SK-N-SH (cell line): ENCODE measurements at regions not wholly inside any gene's neighbourhood (a gene's known extent, or its start where the extent isn't known, plus 50 kb on each side); places are given as distances from the start of the nearest gene placed in this dataset.

Source experiments
- CTCF ChIA-PET: fragments of 300-600, 350-600 bp; formaldehyde crosslinking; extraction: SDS; loops from one replicate; lab custom pipeline; 2021; lab: Yijun Ruan, JAX
- POLR2A ChIA-PET: fragments of 350-600 bp; sonication (Branson Sonifier 250); formaldehyde crosslinking; extraction: SDS; loops from one replicate; lab custom pipeline; 2020; ENCODE audit warnings: antibody characterized with exemption, inconsistent platforms; lab: Yijun Ruan, JAX
- DNase-seq: peaks from one replicate; pipeline ENCODE4 v3.0.0; 2012
- H2AFZ ChIP-seq: fragments of 200-600 bp; sonication (generic); 2 replicates; pipeline ENCODE4 v1.8.1; 2016; ENCODE audit warnings: antibody characterized with exemption, mild to moderate bottlenecking, low read depth
- H3F3A ChIP-seq: fragments of 200-600 bp; sonication (generic); replicated peaks from 2 replicates; pipeline ENCODE3; 2016; ENCODE audit warnings: antibody characterized with exemption, mild to moderate bottlenecking; ENCODE audit not compliant: insufficient read depth
- H3K27ac ChIP-seq, 2 experiments: fragments of 200-500 bp in 1 of 2; fragments of 200-600 bp in 1 of 2; sonication (Bioruptor generic) in 1 of 2; sonication (generic), shearing (Covaris generic) in 1 of 2; 2 replicates each; pipeline versions ENCODE4 v1.5.1 to v1.6.1; 2014 to 2016; ENCODE audit warnings: low read depth in 2 of 2, inconsistent platforms in 1 of 2, low read length in 1 of 2, mild to moderate bottlenecking in 1 of 2, mixed read lengths in 1 of 2
- H3K27me3 ChIP-seq: fragments of 200-600 bp; sonication (generic), shearing (Covaris generic); 2 replicates; pipeline ENCODE4 v1.6.1; 2016; ENCODE audit warnings: mixed run types; ENCODE audit not compliant: insufficient read depth
- H3K36me3 ChIP-seq, 2 experiments: fragments of 200-500 bp in 1 of 2; fragments of 200-600 bp in 1 of 2; sonication (Bioruptor generic) in 1 of 2; sonication (generic) in 1 of 2; replicated peaks in 1 of 2; 2 replicates each; pipeline versions ENCODE3 to v1.5.1; 2014 to 2016; ENCODE audit warnings: low read length in 1 of 2, mild to moderate bottlenecking in 1 of 2; ENCODE audit not compliant: insufficient read depth in 2 of 2, control insufficient read depth in 1 of 2
- H3K4me1 ChIP-seq, 2 experiments: fragments of 200-500 bp in 1 of 2; fragments of 200-600 bp in 1 of 2; sonication (Bioruptor generic) in 1 of 2; sonication (generic), shearing (Covaris generic) in 1 of 2; 2 replicates each; pipeline versions ENCODE4 v1.5.1 to v1.6.1; 2014 to 2016; ENCODE audit warnings: low read depth in 1 of 2, low read length in 1 of 2, mixed run types in 1 of 2; ENCODE audit not compliant: insufficient read depth in 2 of 2, control insufficient read depth in 1 of 2
- H3K4me2 ChIP-seq: fragments of 200-600 bp; sonication (generic), shearing (Covaris generic); 2 replicates; pipeline ENCODE4 v1.6.1; 2017; ENCODE audit warnings: mixed run types
- H3K4me3 ChIP-seq, 2 experiments: fragments of 200-500 bp in 1 of 2; fragments of 200-600 bp in 1 of 2; sonication (Bioruptor generic) in 1 of 2; sonication (generic), shearing (Covaris generic) in 1 of 2; 2 replicates each; pipeline versions ENCODE4 v1.5.1 to v1.8.1; 2014 to 2016; ENCODE audit warnings: low read depth in 2 of 2, inconsistent platforms in 1 of 2, low read length in 1 of 2, mild to moderate bottlenecking in 1 of 2, mixed read lengths in 1 of 2, moderate library complexity in 1 of 2
- H3K79me2 ChIP-seq: fragments of 200-600 bp; sonication (generic); 2 replicates; pipeline ENCODE4 v1.8.1; 2017; ENCODE audit warnings: mild to moderate bottlenecking; ENCODE audit not compliant: insufficient read depth
- H3K9ac ChIP-seq: fragments of 200-600 bp; sonication (generic); 2 replicates; pipeline ENCODE4 v1.6.1; 2017; ENCODE audit warnings: mixed run types
- H3K9me2 ChIP-seq: fragments of 200-600 bp; sonication (generic); 2 replicates; pipeline ENCODE4 v1.6.1; 2017; ENCODE audit warnings: mixed run types
- H3K9me3 ChIP-seq: fragments of 200-600 bp; sonication (generic); 2 replicates; pipeline ENCODE4 v1.6.1; 2017; ENCODE audit warnings: mixed run types, mild to moderate bottlenecking, moderate library complexity
- H4K20me1 ChIP-seq: fragments of 200-600 bp; sonication (generic); 2 replicates; pipeline ENCODE4 v1.6.1; 2017; ENCODE audit warnings: mild to moderate bottlenecking, mixed run types; ENCODE audit not compliant: insufficient read depth
- CHD2 ChIP-seq: fragments of 150-350 bp; IDR thresholded peaks from 2 replicates; pipeline ENCODE4 v1.6.1; 2018; ENCODE audit warnings: low read length; ENCODE audit not compliant: partially characterized antibody
- ELF1 ChIP-seq: IDR thresholded peaks from 2 replicates; pipeline ENCODE4 v1.4.0; 2012
- EP300 ChIP-seq, 2 experiments: IDR thresholded peaks; 2 replicates each; pipeline versions ENCODE4 v1.4.0 to v1.6.1; 2012; ENCODE audit warnings: borderline replicate concordance in 1 of 2, low read depth in 1 of 2, low read length in 1 of 2
- FOSL2 ChIP-seq: IDR thresholded peaks from 2 replicates; pipeline ENCODE4 v1.4.0; 2012; ENCODE audit warnings: low read depth, mild to moderate bottlenecking, moderate library complexity, borderline replicate concordance
- FOXJ3 ChIP-seq: sonication (generic); formaldehyde crosslinking; IDR thresholded peaks from 2 replicates; pipeline ENCODE4 v1.5.1; 2020; ENCODE audit warnings: mild to moderate bottlenecking, missing genetic modification reagents
- FOXM1 ChIP-seq: IDR thresholded peaks from 2 replicates; pipeline ENCODE4 v1.4.0; 2012; ENCODE audit warnings: low read depth, mild to moderate bottlenecking
- GATA2 ChIP-seq: sonication (generic); formaldehyde crosslinking; IDR thresholded peaks from 2 replicates; pipeline ENCODE4 v1.5.0; 2020; ENCODE audit warnings: mild to moderate bottlenecking, missing genetic modification reagents
- JUND ChIP-seq: IDR thresholded peaks from 2 replicates; pipeline ENCODE4 v1.4.0; 2012
- MEF2A ChIP-seq: IDR thresholded peaks from 2 replicates; pipeline ENCODE4 v1.4.0; 2012; ENCODE audit warnings: low read depth, borderline replicate concordance
- MXI1 ChIP-seq: IDR thresholded peaks from 2 replicates; pipeline ENCODE4 v1.6.1; 2012; ENCODE audit warnings: mild to moderate bottlenecking, low read depth, low read length, improper control_type of control experiment
- NFIC ChIP-seq: IDR thresholded peaks from 2 replicates; pipeline ENCODE4 v1.4.0; 2012; ENCODE audit warnings: borderline replicate concordance
- NRF1 ChIP-seq: IDR thresholded peaks from 2 replicates; pipeline ENCODE4 v1.6.1; 2012; ENCODE audit warnings: low read depth, mild to moderate bottlenecking, low read length
- POLR2AphosphoS5 ChIP-seq: IDR thresholded peaks from 2 replicates; pipeline ENCODE4 v1.6.1; 2012; ENCODE audit warnings: low read depth, low read length
- RAD21 ChIP-seq: IDR thresholded peaks from 2 replicates; pipeline ENCODE4 v1.6.1; 2012; ENCODE audit warnings: mild to moderate bottlenecking, low read length
- RCOR1 ChIP-seq: fragments of 150-350 bp; IDR thresholded peaks from 2 replicates; pipeline ENCODE4 v1.6.1; 2017; ENCODE audit warnings: antibody characterized with exemption, low read length
- RXRA ChIP-seq: IDR thresholded peaks from 2 replicates; pipeline ENCODE4 v1.4.0; 2012; ENCODE audit warnings: low read depth, mild to moderate bottlenecking, borderline replicate concordance
- SMC3 ChIP-seq: IDR thresholded peaks from 2 replicates; pipeline ENCODE4 v1.6.1; 2012; ENCODE audit warnings: low read depth, low read length, improper control_type of control experiment
- TAF1 ChIP-seq: IDR thresholded peaks from 2 replicates; pipeline ENCODE4 v1.6.1; 2012; ENCODE audit warnings: low read depth, mild to moderate bottlenecking, low read length, moderate library complexity, borderline replicate concordance
- WGBS: methylation state at CpG from one replicate; pipeline ENCODE4 v1.1.6; 2017; ENCODE audit warnings: low lambda C conversion rate; 5-methylcytosine and 5-hydroxymethylcytosine counted together
- TF ChIP-seq, protein P1 (sequence below): IDR thresholded peaks from 2 replicates; pipeline ENCODE4 v1.4.0; 2012; ENCODE audit warnings: low read depth, borderline replicate concordance
- TF ChIP-seq, protein P2 (sequence below): fragments of 150-350 bp; IDR thresholded peaks from 2 replicates; pipeline ENCODE4 v1.6.1; 2017; ENCODE audit warnings: antibody characterized with exemption, low read length, low read depth, borderline replicate concordance
- TF ChIP-seq, protein P3 (sequence below): IDR thresholded peaks from 2 replicates; pipeline ENCODE4 v1.6.1; 2012; ENCODE audit warnings: mild to moderate bottlenecking, low read depth, low read length, moderate library complexity
- TF ChIP-seq, protein P4 (sequence below): IDR thresholded peaks from 2 replicates; pipeline ENCODE4 v1.4.0; 2012; ENCODE audit warnings: low read depth, borderline replicate concordance

DNA sequence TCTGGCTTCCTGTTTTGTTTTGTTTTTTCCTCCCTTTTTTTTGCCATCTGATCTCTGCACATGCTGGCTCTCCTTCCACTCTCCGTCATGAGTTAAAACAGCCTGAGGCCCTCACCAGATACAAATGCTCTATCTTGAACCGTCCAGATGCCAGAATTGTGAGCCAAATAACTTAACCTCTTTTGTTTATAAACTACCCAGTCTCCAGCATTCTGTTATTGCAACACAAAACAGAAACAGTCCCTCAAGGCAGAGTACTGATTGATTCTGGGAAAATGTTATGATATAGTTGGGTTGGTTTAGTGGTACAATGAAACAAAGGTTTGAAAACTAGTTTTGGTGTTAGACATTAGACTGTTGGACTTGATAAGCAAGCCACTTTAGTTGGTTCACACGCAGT, 1390.0 kb upstream of the RAG2 start:
- H3K4me2 ChIP-seq, result no peak overlapping the region
- H3K9me2 ChIP-seq, result no peaks in the 10 kb centered on the region
- no peaks in the 10 kb centered on the region for H3K27me3 ChIP-seq
- peak overlapping the region; percentile 54; the same call in 1 of the 2 replicates for H2AFZ ChIP-seq
- H3K79me2 ChIP-seq, result no peaks in the 10 kb centered on the region
- peaks cover 0 to 4% of the 10 kb centered on the region in 2 experiments; a peak in 2 of 4 replicates for H3K4me1 ChIP-seq
- POLR2A ChIA-PET, result no interaction called here
- H3K27ac ChIP-seq, result peak overlapping the region in 1 of 2 experiments; percentile 76; a peak in 1 of 4 replicates
- peak; percentile 28 for DNase-seq
- H4K20me1 ChIP-seq, result no peaks in the 10 kb centered on the region
- 18% methylated on average over 3 of the region's 3 CpGs for WGBS
- CTCF ChIA-PET, result no interaction called here
- no peak for TF ChIP-seq JUND
- TF ChIP-seq, protein P1, sequence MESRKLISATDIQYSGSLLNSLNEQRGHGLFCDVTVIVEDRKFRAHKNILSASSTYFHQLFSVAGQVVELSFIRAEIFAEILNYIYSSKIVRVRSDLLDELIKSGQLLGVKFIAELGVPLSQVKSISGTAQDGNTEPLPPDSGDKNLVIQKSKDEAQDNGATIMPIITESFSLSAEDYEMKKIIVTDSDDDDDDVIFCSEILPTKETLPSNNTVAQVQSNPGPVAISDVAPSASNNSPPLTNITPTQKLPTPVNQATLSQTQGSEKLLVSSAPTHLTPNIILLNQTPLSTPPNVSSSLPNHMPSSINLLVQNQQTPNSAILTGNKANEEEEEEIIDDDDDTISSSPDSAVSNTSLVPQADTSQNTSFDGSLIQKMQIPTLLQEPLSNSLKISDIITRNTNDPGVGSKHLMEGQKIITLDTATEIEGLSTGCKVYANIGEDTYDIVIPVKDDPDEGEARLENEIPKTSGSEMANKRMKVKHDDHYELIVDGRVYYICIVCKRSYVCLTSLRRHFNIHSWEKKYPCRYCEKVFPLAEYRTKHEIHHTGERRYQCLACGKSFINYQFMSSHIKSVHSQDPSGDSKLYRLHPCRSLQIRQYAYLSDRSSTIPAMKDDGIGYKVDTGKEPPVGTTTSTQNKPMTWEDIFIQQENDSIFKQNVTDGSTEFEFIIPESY, result no peak
- TF ChIP-seq, protein P2, sequence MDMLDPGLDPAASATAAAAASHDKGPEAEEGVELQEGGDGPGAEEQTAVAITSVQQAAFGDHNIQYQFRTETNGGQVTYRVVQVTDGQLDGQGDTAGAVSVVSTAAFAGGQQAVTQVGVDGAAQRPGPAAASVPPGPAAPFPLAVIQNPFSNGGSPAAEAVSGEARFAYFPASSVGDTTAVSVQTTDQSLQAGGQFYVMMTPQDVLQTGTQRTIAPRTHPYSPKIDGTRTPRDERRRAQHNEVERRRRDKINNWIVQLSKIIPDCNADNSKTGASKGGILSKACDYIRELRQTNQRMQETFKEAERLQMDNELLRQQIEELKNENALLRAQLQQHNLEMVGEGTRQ, result no peak
- TF ChIP-seq EP300 (IDR thresholded peaks at IDR 0.05; ENCODE audit: borderline replicate concordance in 1 of 2, low read depth in 1 of 2, low read length in 1 of 2), result peak in 1 of 2 experiments; percentile 93; a peak in 2 of 4 replicates
- no peak for TF ChIP-seq FOSL2
- peak; percentile 45; the same call in 1 of the 2 replicates for TF ChIP-seq MXI1
- no peak for TF ChIP-seq FOXM1
- no peak for TF ChIP-seq TAF1
- peak; percentile 65 for TF ChIP-seq CHD2
- TF ChIP-seq SMC3, result no peak; the same call in 1 of the 2 replicates
- no peak for TF ChIP-seq POLR2AphosphoS5
- TF ChIP-seq, protein P3, sequence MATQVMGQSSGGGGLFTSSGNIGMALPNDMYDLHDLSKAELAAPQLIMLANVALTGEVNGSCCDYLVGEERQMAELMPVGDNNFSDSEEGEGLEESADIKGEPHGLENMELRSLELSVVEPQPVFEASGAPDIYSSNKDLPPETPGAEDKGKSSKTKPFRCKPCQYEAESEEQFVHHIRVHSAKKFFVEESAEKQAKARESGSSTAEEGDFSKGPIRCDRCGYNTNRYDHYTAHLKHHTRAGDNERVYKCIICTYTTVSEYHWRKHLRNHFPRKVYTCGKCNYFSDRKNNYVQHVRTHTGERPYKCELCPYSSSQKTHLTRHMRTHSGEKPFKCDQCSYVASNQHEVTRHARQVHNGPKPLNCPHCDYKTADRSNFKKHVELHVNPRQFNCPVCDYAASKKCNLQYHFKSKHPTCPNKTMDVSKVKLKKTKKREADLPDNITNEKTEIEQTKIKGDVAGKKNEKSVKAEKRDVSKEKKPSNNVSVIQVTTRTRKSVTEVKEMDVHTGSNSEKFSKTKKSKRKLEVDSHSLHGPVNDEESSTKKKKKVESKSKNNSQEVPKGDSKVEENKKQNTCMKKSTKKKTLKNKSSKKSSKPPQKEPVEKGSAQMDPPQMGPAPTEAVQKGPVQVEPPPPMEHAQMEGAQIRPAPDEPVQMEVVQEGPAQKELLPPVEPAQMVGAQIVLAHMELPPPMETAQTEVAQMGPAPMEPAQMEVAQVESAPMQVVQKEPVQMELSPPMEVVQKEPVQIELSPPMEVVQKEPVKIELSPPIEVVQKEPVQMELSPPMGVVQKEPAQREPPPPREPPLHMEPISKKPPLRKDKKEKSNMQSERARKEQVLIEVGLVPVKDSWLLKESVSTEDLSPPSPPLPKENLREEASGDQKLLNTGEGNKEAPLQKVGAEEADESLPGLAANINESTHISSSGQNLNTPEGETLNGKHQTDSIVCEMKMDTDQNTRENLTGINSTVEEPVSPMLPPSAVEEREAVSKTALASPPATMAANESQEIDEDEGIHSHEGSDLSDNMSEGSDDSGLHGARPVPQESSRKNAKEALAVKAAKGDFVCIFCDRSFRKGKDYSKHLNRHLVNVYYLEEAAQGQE, result no peak
- peak; percentile 17; the same call in 1 of the 2 replicates for TF ChIP-seq RAD21
- TF ChIP-seq ELF1, result no peak
- no peak for TF ChIP-seq NFIC
- TF ChIP-seq FOXJ3, result peak; percentile 86
- no peak for TF ChIP-seq NRF1
- TF ChIP-seq RXRA, result no peak
- TF ChIP-seq RCOR1, result peak; percentile 93
- TF ChIP-seq, protein P4, sequence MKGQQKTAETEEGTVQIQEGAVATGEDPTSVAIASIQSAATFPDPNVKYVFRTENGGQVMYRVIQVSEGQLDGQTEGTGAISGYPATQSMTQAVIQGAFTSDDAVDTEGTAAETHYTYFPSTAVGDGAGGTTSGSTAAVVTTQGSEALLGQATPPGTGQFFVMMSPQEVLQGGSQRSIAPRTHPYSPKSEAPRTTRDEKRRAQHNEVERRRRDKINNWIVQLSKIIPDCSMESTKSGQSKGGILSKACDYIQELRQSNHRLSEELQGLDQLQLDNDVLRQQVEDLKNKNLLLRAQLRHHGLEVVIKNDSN, result no peak
- TF ChIP-seq GATA2 (CRISPR knock-in tag), result peak; percentile 80; the same call in 1 of the 2 replicates
- TF ChIP-seq MEF2A, result no peak
- TF ChIP-seq, all 33 proteins: peak for 7
- Histone ChIP-seq H3F3A (no peaks in the 10 kb centered on the region), H3K4me3 (no peak overlapping the region), H3K9me3 (no peaks in the 10 kb centered on the region), H3K9ac (no peak overlapping the region), H3K36me3 (no peaks in the 10 kb centered on the region)
